ENCODE measurements at regions not wholly inside any gene's neighbourhood (a gene's known extent, or its start where the extent isn't known, plus 50 kb on each side); places are given as distances from the start of the nearest gene placed in this dataset.

GRCh38 chr13:71316792-71317363 is 550.1 kb downstream of the DACH1 start:
- H3K4me3 Mint-ChIP-seq, result no peak overlapping the region
- H3K27me3 Mint-ChIP-seq (ENCODE audit: low read depth), result no peaks in the 10 kb centered on the region

More at GRCh38 chr13:71316792-71317363, 550.1 kb downstream of the DACH1 start:
- Histone ChIP-seq H3K14ac (ENCODE audit: insufficient read depth, low read length) (no peak overlapping the region), H4K5ac (ENCODE audit: insufficient read length, low read depth, low read length) (no peak overlapping the region), H3K79me1 (ENCODE audit: insufficient read depth, low read depth, low read length, poor library complexity, severe bottlenecking) (no peaks in the 10 kb centered on the region), H3K23ac (ENCODE audit: insufficient read length, low read depth, low read length) (no peak overlapping the region), H3T11ph (ENCODE audit: low read length) (no peak overlapping the region), H3K79me2 (ENCODE audit: insufficient read depth, low read length) (no peaks in the 10 kb centered on the region), H3K56ac (ENCODE audit: insufficient read length, low read depth, low read length) (no peak overlapping the region), H3K4me1 (ENCODE audit: insufficient read depth, low read length) (no peaks in the 10 kb centered on the region), H2BK15ac (ENCODE audit: low read depth, low read length) (no peak overlapping the region), H3K4me2 (ENCODE audit: insufficient read depth, insufficient read length, low read length) (no peak overlapping the region), H3K18ac (ENCODE audit: insufficient read length, low read depth, low read length) (no peak overlapping the region), H3K23me2 (ENCODE audit: insufficient read length, low read depth, low read length, poor library complexity, severe bottlenecking) (no peaks in the 10 kb centered on the region), H2AK5ac (ENCODE audit: insufficient read length, low read length) (no peak overlapping the region), H3K27ac (ENCODE audit: insufficient read length, low read depth, low read length) (no peak overlapping the region), H3K27me3 (ENCODE audit: insufficient read depth, low read length) (no peaks in the 10 kb centered on the region), H2AFZ (ENCODE audit: low read length) (no peak overlapping the region), H2BK20ac (ENCODE audit: low read depth, low read length, poor library complexity, severe bottlenecking) (no peak overlapping the region), H3K9me3 (ENCODE audit: control insufficient read depth, low read depth, low read length) (no peaks in the 10 kb centered on the region), H4K91ac (ENCODE audit: insufficient read length, low read depth, low read length) (no peak overlapping the region), H2BK120ac (ENCODE audit: low read depth, low read length, poor library complexity, severe bottlenecking) (no peak overlapping the region), H3K4ac (ENCODE audit: low read depth, low read length) (no peak overlapping the region), H4K20me1 (ENCODE audit: control insufficient read depth, insufficient read depth, insufficient read length) (no peaks in the 10 kb centered on the region), H2BK12ac (ENCODE audit: insufficient read length, low read depth, low read length) (no peak overlapping the region), H3K9ac (ENCODE audit: extremely low read depth, insufficient read length, low read length) (no peak overlapping the region), H2BK5ac (ENCODE audit: insufficient read length, low read length) (no peak overlapping the region), H4K8ac (replicated peaks; ENCODE audit: insufficient read length, low read depth, low read length) (no peak overlapping the region)
- peaks cover 0 to 5% (median 0%) of the 10 kb centered on the region in 3 experiments; a peak in 1 of 7 replicates for H3K36me3 Mint-ChIP-seq (ENCODE audit: insufficient read depth in 1 of 3, low read depth in 3 of 3)
- no peak for DNase-seq
- H3K4me1 Mint-ChIP-seq, result no peaks in the 10 kb centered on the region
- no CpG with 5 or more reads among the region's 3 CpGs for WGBS (ENCODE audit: extremely low coverage, insufficient read length, low lambda C conversion rate)
- TF ChIP-seq CTCF (conservative IDR thresholded peaks at IDR 0.05), result no peak
- no peak overlapping the region for H3K27ac Mint-ChIP-seq
- peaks cover 4 to 5% of the 10 kb centered on the region in 2 experiments; a peak in 3 of 5 replicates for H3K9me3 Mint-ChIP-seq
